HepG2 (cell line): ENCODE measurements at regions not wholly inside any gene's neighbourhood (a gene's known extent, or its start where the extent isn't known, plus 50 kb on each side); places are given as distances from the start of the nearest gene placed in this dataset.

Experiments
- CBFB ChIP-seq: sonication (generic); formaldehyde crosslinking; IDR thresholded peaks from 2 replicates; pipeline ENCODE4 v1.4.0; 2020; ENCODE audit warnings: missing genetic modification reagents
- CBX2 ChIP-seq, 2 experiments: fragments of 200-600 bp in 1 of 2; sonication (generic); formaldehyde crosslinking in 1 of 2; IDR thresholded peaks; 2 replicates each; pipeline versions ENCODE4 v1.7.0 to v1.8.1; 2018 to 2022; ENCODE audit warnings: low read depth in 2 of 2, low read length in 1 of 2, mild to moderate bottlenecking in 1 of 2, missing genetic modification reagents in 1 of 2
- CREB1 ChIP-seq, 2 experiments: fragments of 450-650 bp in 1 of 2; IDR thresholded peaks; 2 replicates each; pipeline ENCODE4 v1.6.1; 2016 to 2017; ENCODE audit warnings: control low read depth in 1 of 2, mild to moderate bottlenecking in 1 of 2, missing compliant biosample characterization in 1 of 2, missing genetic modification characterization in 1 of 2
- CTCF ChIP-seq: sonication (generic); formaldehyde crosslinking; IDR thresholded peaks from 2 replicates; pipeline ENCODE4 v1.5.0; 2020; ENCODE audit warnings: mild to moderate bottlenecking, missing genetic modification reagents, moderate library complexity
- HNRNPUL1 ChIP-seq: fragments of 200-400 bp; formaldehyde crosslinking; IDR thresholded peaks from 2 replicates; pipeline ENCODE4 v1.6.1; 2017; ENCODE audit warnings: low read depth, mild to moderate bottlenecking, low read length, moderate library complexity
- MIER3 ChIP-seq: IDR thresholded peaks from 2 replicates; pipeline ENCODE4 v1.6.1; 2016; ENCODE audit warnings: missing compliant biosample characterization, borderline replicate concordance
- MXD3 ChIP-seq: IDR thresholded peaks from 2 replicates; pipeline ENCODE4 v1.6.1; 2016; ENCODE audit warnings: mild to moderate bottlenecking, missing biosample characterization, missing genetic modification reagents
- POLR2A ChIP-seq, 2 experiments: IDR thresholded peaks; 2 replicates each; pipeline ENCODE4 v1.6.1; 2011; ENCODE audit warnings: low read depth in 2 of 2, low read length in 2 of 2, mild to moderate bottlenecking in 1 of 2, moderate library complexity in 1 of 2; ENCODE audit not compliant: insufficient read depth in 1 of 2
- ZNF251 ChIP-seq: sonication (generic); formaldehyde crosslinking; IDR thresholded peaks from 2 replicates; pipeline ENCODE4 v1.9.0; 2021; ENCODE audit warnings: mild to moderate bottlenecking, missing genetic modification reagents
- ZXDC ChIP-seq: sonication (generic); formaldehyde crosslinking; IDR thresholded peaks from 2 replicates; pipeline ENCODE4 v1.5.0; 2020; ENCODE audit warnings: mild to moderate bottlenecking, missing genetic modification reagents
- TF ChIP-seq, protein P1 (sequence below): sonication (generic); formaldehyde crosslinking; IDR thresholded peaks from 2 replicates; pipeline ENCODE4 v1.8.0; 2022; ENCODE audit warnings: low read depth, missing genetic modification reagents

DNA sequence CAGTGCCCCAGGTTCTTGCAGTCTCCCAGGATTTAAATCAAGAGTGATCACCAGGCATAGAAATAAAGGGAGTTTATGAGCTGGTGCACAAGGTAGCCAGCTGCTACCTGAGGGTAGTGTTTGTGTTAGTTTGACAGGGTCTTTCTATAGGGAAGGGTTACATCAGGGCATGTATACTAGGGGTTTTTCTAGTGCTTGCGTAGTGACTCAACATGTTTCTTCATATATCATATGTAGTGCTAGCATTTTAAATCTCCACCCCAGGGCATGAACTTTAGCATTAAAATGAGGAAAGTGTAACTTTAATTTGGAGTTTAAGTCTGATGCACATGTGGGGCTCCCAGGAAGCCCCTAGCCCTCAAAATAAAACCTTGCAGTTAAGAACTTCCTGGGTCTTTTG, 86.5 kb upstream of the TNR start:
- TF ChIP-seq, protein P1, sequence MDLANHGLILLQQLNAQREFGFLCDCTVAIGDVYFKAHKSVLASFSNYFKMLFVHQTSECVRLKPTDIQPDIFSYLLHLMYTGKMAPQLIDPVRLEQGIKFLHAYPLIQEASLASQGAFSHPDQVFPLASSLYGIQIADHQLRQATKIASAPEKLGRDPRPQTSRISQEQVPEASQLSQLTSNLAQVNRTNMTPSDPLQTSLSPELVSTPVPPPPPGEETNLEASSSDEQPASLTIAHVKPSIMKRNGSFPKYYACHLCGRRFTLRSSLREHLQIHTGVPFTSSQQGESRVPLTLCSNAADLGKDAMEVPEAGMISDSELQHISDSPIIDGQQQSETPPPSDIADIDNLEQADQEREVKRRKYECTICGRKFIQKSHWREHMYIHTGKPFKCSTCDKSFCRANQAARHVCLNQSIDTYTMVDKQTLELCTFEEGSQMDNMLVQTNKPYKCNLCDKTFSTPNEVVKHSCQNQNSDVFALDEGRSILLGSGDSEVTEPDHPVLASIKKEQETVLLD = no peak
- TF ChIP-seq CBFB (CRISPR knock-in tag) = no peak
- TF ChIP-seq CREB1 (IDR thresholded peaks at IDR 0.05) = no peak
- no peak for TF ChIP-seq CREB1 (CRISPR knock-in tag; IDR thresholded peaks at IDR 0.05)
- TF ChIP-seq POLR2A (IDR thresholded peaks at IDR 0.05; ENCODE audit: insufficient read depth in 1 of 2, low read depth in 2 of 2, low read length in 2 of 2) = no peak
- no peak for TF ChIP-seq MXD3 (CRISPR knock-in tag)
- TF ChIP-seq ZXDC (CRISPR knock-in tag) = no peak
- TF ChIP-seq CBX2 (IDR thresholded peaks at IDR 0.05; ENCODE audit: low read depth, low read length) = no peak
- no peak for TF ChIP-seq CBX2 (CRISPR knock-in tag; IDR thresholded peaks at IDR 0.05; ENCODE audit: low read depth)
- no peak for TF ChIP-seq CTCF (CRISPR knock-in tag)
- no peak for TF ChIP-seq HNRNPUL1
- TF ChIP-seq ZNF251 (CRISPR knock-in tag) = no peak
- no peak for TF ChIP-seq MIER3 (CRISPR knock-in tag)
